BJ (cell line): ENCODE measurements at regions not wholly inside any gene's neighbourhood (a gene's known extent, or its start where the extent isn't known, plus 50 kb on each side); places are given as distances from the start of the nearest gene placed in this dataset.

Experiments
- CTCF ChIA-PET: fragments of 350-600 bp; formaldehyde crosslinking; extraction: SDS; loops from one replicate; lab custom pipeline; 2021; ENCODE audit warnings: antibody characterized with exemption, inconsistent platforms; lab: Yijun Ruan, JAX
- POLR2A ChIA-PET: fragments of 300-600 bp; sonication (Branson Sonifier 250); formaldehyde crosslinking; extraction: SDS; loops from one replicate; lab custom pipeline; 2021; ENCODE audit warnings: antibody characterized with exemption; lab: Charles Lee
- DNase-seq: peaks from one replicate; pipeline ENCODE4 v3.0.0-alpha.2; 2011; ENCODE audit warnings: low read depth
- H3K27me3 ChIP-seq: 2 replicates; pipeline ENCODE4 v1.6.0; 2011; ENCODE audit warnings: low read length; ENCODE audit not compliant: control insufficient read depth, insufficient read depth
- H3K36me3 ChIP-seq: 2 replicates; pipeline ENCODE4 v1.5.1; 2011; ENCODE audit warnings: low read length; ENCODE audit not compliant: control insufficient read depth, insufficient read depth
- H3K4me3 ChIP-seq: 2 replicates; pipeline ENCODE4 v1.5.1; 2011; ENCODE audit warnings: low read depth, mild to moderate bottlenecking, control low read depth, low read length
- TF ChIP-seq, protein P1 (sequence below): IDR thresholded peaks from 2 replicates; pipeline ENCODE4 v1.5.1; 2011; ENCODE audit warnings: low read depth, mild to moderate bottlenecking, control low read depth, inconsistent platforms, low read length, moderate library complexity; ENCODE audit not compliant: insufficient read depth

DNA sequence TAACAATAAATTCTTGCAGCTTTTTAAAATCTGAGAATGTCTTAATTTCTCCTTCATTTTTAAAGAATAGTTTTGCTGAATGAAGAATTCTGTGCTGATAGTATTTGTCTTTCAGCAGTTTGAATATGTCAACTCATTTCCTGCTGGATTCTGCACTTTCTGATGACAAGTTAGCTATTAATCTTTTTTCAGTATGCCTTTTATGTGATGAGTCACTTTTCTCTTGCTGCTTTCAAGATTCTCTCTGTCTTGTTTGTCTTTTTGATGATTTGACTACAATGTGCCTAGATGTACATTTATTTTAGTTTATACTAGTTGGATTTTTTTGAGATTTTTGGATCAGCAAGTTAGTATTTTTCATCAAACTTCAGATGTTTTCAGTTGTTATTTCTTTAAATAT is 87.9 kb upstream of the AVPR1A start:
- ChIA-PET CTCF (no interaction called here), POLR2A (no interaction called here)
- Histone ChIP-seq H3K36me3 (no peaks in the 10 kb centered on the region), H3K4me3 (no peak overlapping the region), H3K27me3 (no peaks in the 10 kb centered on the region)
- DNase-seq, result no peak
- TF ChIP-seq, protein P1, sequence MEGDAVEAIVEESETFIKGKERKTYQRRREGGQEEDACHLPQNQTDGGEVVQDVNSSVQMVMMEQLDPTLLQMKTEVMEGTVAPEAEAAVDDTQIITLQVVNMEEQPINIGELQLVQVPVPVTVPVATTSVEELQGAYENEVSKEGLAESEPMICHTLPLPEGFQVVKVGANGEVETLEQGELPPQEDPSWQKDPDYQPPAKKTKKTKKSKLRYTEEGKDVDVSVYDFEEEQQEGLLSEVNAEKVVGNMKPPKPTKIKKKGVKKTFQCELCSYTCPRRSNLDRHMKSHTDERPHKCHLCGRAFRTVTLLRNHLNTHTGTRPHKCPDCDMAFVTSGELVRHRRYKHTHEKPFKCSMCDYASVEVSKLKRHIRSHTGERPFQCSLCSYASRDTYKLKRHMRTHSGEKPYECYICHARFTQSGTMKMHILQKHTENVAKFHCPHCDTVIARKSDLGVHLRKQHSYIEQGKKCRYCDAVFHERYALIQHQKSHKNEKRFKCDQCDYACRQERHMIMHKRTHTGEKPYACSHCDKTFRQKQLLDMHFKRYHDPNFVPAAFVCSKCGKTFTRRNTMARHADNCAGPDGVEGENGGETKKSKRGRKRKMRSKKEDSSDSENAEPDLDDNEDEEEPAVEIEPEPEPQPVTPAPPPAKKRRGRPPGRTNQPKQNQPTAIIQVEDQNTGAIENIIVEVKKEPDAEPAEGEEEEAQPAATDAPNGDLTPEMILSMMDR, result no peak

DNA sequence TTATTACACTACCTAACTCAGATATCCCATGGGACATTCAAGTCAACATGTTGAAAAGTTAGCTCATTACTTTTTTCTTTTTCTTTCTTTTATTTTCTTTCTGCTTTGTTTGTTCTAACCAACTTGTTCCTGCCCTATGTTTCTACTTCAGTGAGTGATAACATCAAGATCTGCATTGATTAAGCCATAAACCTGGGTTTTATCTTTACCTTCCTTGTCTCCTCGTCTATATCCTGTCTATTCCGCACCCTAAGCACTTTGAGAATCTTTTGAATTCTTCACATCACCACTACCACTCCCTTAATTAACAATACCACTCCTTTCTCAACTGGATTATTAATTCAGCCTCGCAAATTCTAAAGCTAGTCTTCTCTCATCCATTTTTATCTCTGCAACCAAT is 81.9 kb upstream of the AVPR1A start:
- no peaks in the 10 kb centered on the region for H3K27me3 ChIP-seq
- H3K36me3 ChIP-seq, result no peaks in the 10 kb centered on the region
- CTCF ChIA-PET, result no interaction called here
- TF ChIP-seq, protein P1, result no peak
- POLR2A ChIA-PET, result no interaction called here
- DNase-seq, result no peak
- H3K4me3 ChIP-seq, result no peak overlapping the region

DNA sequence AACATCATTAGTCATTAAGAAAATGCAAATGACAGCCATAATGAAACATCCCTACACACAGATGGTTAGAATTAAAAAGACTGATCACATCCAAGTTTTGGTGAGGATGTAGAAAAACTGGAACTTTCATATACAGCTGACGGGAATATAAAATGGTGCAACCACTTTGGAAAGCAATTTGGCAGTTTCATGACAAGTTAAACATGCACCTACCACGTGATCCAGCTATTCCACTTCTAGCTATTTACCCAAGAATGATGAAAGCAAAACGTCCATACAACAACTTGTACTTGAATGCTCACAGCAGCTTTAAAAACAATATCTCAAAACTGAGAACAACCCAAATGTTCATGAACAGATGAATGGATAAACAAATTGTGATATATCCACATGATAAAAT is 77.9 kb upstream of the AVPR1A start:
- no peaks in the 10 kb centered on the region for H3K27me3 ChIP-seq
- no peak for DNase-seq
- CTCF ChIA-PET, result no interaction called here
- TF ChIP-seq, protein P1, result no peak
- no peaks in the 10 kb centered on the region for H3K36me3 ChIP-seq
- H3K4me3 ChIP-seq, result no peak overlapping the region
- POLR2A ChIA-PET, result no interaction called here

DNA sequence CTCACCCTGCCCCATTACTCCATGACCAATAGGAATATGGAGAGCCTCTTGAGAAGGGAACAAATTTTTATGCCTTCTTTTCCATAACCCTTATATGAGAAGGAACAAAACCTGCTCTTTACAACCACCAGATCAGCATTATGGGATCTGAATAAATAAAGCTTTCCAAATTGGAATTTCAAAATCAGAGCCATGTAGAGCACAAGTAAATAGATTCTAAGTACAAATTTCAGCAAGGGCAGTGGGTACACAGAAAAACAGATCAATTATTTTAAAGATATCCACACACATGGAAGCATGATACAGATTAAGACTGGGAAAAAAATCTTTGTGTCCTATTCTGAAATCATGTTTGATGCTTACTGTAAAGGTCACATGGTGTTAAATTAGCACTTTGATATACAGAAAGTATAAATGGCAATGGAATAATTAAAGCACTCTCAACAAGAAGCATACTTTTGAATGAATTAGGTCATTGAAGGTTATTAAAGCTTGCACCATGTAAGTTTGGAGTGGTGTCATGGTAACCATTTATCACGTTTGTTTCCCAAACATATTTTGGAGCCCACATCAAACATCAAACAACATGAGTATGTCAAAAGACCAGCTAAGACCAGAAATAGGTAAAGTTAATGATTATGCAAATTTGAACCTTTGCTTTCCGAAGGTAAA is 75.9 kb upstream of the AVPR1A start:
- TF ChIP-seq, protein P1, result no peak
- CTCF ChIA-PET, result interaction anchor here (0.8 kb wide), 1 partner anchor 11 kb away, joined by 3 read pairs; no protein-coding TSS in a partner anchor
- DNase-seq, result no peak

DNA sequence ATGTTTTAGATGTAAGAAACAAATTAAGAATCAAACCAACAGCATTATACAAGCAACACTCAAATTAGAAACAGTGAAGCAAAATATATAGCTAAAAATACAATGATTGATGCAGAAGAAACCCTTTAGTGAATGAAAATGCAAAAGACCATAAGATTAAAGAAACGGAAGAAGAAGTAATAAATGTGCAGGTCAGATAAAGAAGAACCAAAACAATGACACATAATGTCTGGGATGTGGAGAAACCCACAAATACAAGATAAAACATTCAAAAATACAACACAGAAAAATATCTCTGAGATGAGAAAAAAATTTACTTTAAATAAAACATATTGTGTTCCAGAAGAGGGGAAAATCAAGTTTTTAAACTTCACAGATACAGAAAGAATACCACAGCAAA is 73.4 kb upstream of the AVPR1A start:
- TF ChIP-seq, protein P1, result no peak
- Histone ChIP-seq H3K36me3 (no peaks in the 10 kb centered on the region), H3K27me3 (no peaks in the 10 kb centered on the region), H3K4me3 (no peak overlapping the region)
- ChIA-PET CTCF (no interaction called here), POLR2A (no interaction called here)
- DNase-seq, result no peak

More for the DNA sequence above, 75.9 kb upstream of the AVPR1A start:
- POLR2A ChIA-PET, result no interaction called here
- H3K4me3 ChIP-seq, result no peak overlapping the region
- H3K27me3 ChIP-seq, result no peaks in the 10 kb centered on the region
- no peaks in the 10 kb centered on the region for H3K36me3 ChIP-seq
